ENCODE measurements at regions not wholly inside any gene's neighbourhood (a gene's known extent, or its start where the extent isn't known, plus 50 kb on each side); places are given as distances from the start of the nearest gene placed in this dataset.

DNA sequence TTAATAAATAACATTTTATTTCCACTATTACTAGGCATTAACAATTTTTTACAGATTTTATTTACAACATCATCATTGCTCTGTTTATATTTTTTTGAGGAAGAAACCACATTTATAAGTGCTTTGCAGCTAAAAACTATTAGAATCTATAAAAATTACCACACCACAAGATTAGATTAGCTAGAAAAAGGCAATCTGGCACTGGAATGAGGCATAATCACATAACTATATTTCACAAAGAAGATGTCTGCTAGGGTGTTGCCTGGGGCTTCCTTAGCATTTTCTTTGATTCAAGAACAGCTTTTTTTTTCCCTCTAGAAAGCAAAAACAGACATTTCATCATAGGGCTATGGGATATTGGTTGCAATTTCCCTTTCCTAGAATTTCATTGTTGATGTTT lies 2169.2 kb downstream of the MRPL39 start:
- Histone ChIP-seq H3K27ac (ENCODE audit: control insufficient read depth, insufficient read depth, low read length) (no peak overlapping the region), H3K9ac (ENCODE audit: control insufficient read depth, extremely low read depth, insufficient read depth, low read length) (no peak overlapping the region), H3K79me2 (ENCODE audit: control insufficient read depth, insufficient read depth, low read length) (no peaks in the 10 kb centered on the region), H3K4me3 (ENCODE audit: control insufficient read depth in 2 of 3, extremely low read depth in 1 of 3, insufficient read depth in 2 of 3, low read depth in 1 of 3, low read length in 3 of 3) (no peak overlapping the region), H3K9me3 (ENCODE audit: control insufficient read depth, low read depth, low read length) (peaks cover 4% of the 10 kb centered on the region), H3K36me3 (ENCODE audit: control insufficient read depth in 2 of 2, extremely low read depth in 1 of 2, insufficient read depth in 2 of 2, low read length in 2 of 2) (no peaks in the 10 kb centered on the region), H3K27me3 (ENCODE audit: control insufficient read depth, extremely low read depth, insufficient read depth, low read length) (no peaks in the 10 kb centered on the region), H2AFZ (ENCODE audit: control insufficient read depth, low read length) (no peak overlapping the region), H3K4me2 (ENCODE audit: control insufficient read depth, extremely low read depth, insufficient read depth, low read depth, low read length) (no peak overlapping the region), H3K4me1 (ENCODE audit: control insufficient read depth, extremely low read depth, insufficient read depth, low read length) (no peaks in the 10 kb centered on the region), H3K9me1 (ENCODE audit: control insufficient read depth, extremely low read depth, insufficient read depth, low read length) (no peaks in the 10 kb centered on the region), H4K20me1 (ENCODE audit: control insufficient read depth, extremely low read depth, insufficient read depth, low read length) (no peaks in the 10 kb centered on the region)
- dilution Hi-C loops (cut with MboI; ENCODE audit: extremely low pct_ligation_motif_present, low sequenced_read_pairs): no loop called here
- TF ChIP-seq EZH2 (IDR thresholded peaks at IDR 0.05; ENCODE audit: low read length) (no peak), CTCF (optimal IDR thresholded peaks at IDR 0.05 in 1 of 3, IDR thresholded peaks at IDR 0.05 in 1 of 3, conservative IDR thresholded peaks at IDR 0.05 in 1 of 3; ENCODE audit: extremely low read depth in 1 of 3, insufficient read depth in 2 of 3, low read length in 3 of 3) (no peak)
- DNase-seq (ENCODE audit: low read depth, low spot score) (no peak), FAIRE-seq (no peak)

DNA sequence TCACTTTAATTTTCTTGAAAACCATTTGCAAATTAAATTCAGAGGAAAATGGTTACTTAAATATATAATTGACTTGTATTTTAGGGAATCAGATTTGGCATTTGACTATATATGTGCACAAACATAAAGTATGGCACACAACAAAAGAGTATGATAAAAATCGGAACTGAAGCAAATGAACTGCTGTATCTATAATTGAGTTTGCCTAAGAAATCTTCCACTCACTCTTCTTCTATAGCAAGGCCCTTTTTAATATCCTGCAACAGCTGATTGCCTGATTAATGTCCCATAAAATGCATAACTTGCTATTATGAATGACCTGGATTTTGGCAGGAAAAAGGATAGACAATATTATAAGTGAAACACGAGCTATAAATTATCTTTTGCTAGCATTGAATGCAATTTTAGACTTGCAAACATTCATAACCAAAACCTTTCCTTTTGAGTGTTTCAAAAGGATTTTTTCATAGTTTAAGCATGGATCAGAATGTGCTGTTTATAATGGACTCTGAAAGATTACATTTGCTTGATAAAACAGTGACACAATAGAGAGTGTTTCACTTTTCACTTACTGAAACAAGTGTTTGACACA lies 2204.3 kb downstream of the MRPL39 start:
- Histone ChIP-seq H3K9ac (ENCODE audit: control insufficient read depth, extremely low read depth, insufficient read depth, low read length) (no peak overlapping the region), H3K36me3 (ENCODE audit: control insufficient read depth in 2 of 2, extremely low read depth in 1 of 2, insufficient read depth in 2 of 2, low read length in 2 of 2) (no peaks in the 10 kb centered on the region), H3K79me2 (ENCODE audit: control insufficient read depth, insufficient read depth, low read length) (no peaks in the 10 kb centered on the region), H3K9me1 (ENCODE audit: control insufficient read depth, extremely low read depth, insufficient read depth, low read length) (no peaks in the 10 kb centered on the region), H3K27ac (ENCODE audit: control insufficient read depth, insufficient read depth, low read length) (no peak overlapping the region), H3K9me3 (ENCODE audit: control insufficient read depth, low read depth, low read length) (peaks cover 5% of the 10 kb centered on the region), H3K4me1 (ENCODE audit: control insufficient read depth, extremely low read depth, insufficient read depth, low read length) (no peaks in the 10 kb centered on the region), H2AFZ (ENCODE audit: control insufficient read depth, low read length) (no peak overlapping the region), H4K20me1 (ENCODE audit: control insufficient read depth, extremely low read depth, insufficient read depth, low read length) (no peaks in the 10 kb centered on the region), H3K4me2 (ENCODE audit: control insufficient read depth, extremely low read depth, insufficient read depth, low read depth, low read length) (no peak overlapping the region), H3K27me3 (ENCODE audit: control insufficient read depth, extremely low read depth, insufficient read depth, low read length) (no peaks in the 10 kb centered on the region), H3K4me3 (ENCODE audit: control insufficient read depth in 2 of 3, extremely low read depth in 1 of 3, insufficient read depth in 2 of 3, low read depth in 1 of 3, low read length in 3 of 3) (no peak overlapping the region)
- no peak for FAIRE-seq
- no peak for TF ChIP-seq CTCF (optimal IDR thresholded peaks at IDR 0.05 in 1 of 3, IDR thresholded peaks at IDR 0.05 in 1 of 3, conservative IDR thresholded peaks at IDR 0.05 in 1 of 3; ENCODE audit: extremely low read depth in 1 of 3, insufficient read depth in 2 of 3, low read length in 3 of 3)
- TF ChIP-seq EZH2 (IDR thresholded peaks at IDR 0.05; ENCODE audit: low read length): no peak
- DNase-seq (ENCODE audit: low read depth, low spot score): no peak
- dilution Hi-C loops (cut with MboI; ENCODE audit: extremely low pct_ligation_motif_present, low sequenced_read_pairs): no loop called here

All from keratinocyte (primary cell).